HG03432 (cell line): ENCODE measurements at regions not wholly inside any gene's neighbourhood (a gene's known extent, or its start where the extent isn't known, plus 50 kb on each side); places are given as distances from the start of the nearest gene placed in this dataset.

ENCODE experiments used
- ATAC-seq: cut with Tn5 transposase; IDR thresholded peaks from one replicate; pipeline ENCODE4 v1.9.1; 2021; ENCODE audit warnings: mild to moderate bottlenecking, moderate library complexity; ENCODE audit not compliant: unreplicated experiment

DNA sequence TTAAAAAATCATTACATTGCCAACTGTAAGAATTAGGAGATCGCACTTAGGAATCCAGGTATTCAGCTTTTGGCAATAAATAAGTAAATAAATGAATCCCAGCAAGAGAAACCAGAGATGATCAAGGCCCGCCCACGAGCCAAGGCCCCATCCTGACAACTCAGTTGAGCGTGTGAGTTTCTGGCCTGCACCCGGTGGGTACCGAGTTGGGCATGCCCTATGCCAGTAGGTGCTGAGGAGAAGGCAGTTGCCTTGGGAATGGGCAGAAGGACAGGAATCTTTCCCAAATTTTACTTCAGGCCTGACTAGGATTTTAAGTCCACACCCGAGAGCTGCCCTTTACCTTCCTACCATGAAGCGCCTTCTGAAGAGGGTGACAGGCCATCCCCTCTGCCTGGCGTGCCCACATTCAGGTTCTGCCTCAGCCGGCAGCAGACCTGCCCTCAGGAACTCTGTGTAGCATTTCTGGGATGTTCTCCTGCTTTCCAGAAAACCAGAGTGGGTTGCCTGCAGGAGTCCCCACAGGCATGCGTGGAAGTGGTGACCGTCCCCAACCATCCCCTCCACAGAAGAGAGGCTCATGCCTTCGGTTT, 99.3 kb upstream of the ALDH1A3 start:
- no peak for ATAC-seq

DNA sequence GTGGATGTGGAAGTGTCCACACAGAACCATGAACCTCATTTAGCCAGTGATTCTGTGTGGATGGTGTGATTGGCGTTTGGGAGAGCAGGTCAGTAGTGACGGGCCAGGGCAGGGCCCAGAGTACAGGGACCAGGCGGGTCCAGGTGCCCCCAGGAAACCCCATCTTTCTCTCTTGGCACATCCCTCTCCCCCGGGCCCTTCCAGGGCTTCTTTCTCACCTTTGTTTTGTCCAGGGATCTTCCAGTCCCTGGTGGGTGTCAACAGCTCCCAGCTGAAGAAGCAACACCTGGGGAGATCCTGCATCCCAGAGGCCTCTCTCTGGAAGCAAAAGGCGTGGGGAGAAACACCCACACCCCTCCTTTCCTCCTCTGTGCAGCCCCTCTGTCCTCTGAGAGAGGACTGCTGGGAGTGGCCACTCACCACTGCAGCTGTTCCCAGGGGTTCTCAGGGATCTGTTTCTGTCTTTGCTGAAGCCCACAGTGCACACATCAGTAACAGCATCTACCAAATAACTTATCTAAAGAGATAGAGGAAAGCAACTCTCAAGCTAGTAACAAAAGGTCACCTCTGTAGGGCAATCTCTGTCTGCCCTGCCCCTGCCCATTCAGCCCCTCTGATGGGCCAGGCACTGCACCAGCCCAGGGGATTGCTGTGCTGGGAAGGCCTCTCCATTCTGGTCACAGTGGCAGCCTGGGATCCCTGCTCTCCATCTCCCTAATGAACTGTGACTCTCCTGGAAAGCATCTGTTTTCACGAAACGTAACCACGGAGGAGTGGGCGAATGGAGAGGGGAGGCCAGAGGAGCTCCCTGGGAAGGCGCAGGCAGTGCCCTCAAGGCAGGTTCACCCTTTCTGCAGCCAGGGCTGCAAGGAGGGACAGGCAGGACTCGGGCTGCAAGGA, 98.3 kb upstream of the ALDH1A3 start:
- ATAC-seq: no peak

DNA sequence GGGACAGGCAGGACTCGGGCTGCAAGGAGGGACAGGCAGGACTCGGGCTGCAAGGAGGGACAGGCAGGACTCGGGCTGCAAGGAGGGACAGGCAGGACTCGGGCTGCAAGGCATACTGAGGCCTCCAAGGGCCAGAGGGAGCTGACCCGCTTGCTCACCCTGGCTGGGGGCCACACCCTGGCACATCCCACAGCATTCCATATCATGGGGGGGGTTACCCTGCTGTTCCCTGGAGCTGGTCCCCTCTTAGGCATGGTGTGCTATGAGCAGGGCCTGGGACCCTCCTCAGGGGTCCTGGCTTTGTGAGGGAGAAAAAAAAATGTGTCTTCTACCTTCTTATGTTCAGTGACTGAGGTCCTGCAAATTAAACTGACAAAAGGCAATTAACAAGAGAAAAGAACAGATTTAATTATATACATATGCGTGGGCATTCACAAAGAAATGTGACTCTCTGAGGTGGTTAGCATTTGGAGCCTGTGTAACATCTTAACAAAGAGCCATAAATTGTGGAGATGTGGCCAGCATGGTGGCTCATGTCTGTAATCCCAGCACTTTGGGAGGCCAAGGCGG, 97.6 kb upstream of the ALDH1A3 start:
- no peak for ATAC-seq

DNA sequence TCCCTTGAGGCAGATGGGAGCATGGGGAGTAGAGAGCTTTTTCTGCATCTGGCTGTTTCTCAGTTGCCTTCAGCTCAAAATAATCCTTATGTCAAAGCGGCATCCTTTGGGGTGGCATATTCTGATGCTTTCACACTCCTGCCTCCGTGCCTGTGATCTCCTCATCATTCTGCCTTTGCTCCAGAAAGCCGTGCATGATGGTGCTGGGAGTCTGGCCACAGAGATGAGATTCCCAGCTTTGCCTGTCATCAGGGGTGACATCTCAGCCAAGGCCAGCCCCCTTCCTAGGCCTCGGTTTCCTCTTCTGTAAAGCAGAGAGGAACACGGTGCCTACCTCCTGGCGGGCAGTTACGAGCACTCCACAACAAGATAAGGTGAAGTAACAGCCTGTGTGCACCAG, 96.3 kb upstream of the ALDH1A3 start:
- ATAC-seq: no peak

DNA sequence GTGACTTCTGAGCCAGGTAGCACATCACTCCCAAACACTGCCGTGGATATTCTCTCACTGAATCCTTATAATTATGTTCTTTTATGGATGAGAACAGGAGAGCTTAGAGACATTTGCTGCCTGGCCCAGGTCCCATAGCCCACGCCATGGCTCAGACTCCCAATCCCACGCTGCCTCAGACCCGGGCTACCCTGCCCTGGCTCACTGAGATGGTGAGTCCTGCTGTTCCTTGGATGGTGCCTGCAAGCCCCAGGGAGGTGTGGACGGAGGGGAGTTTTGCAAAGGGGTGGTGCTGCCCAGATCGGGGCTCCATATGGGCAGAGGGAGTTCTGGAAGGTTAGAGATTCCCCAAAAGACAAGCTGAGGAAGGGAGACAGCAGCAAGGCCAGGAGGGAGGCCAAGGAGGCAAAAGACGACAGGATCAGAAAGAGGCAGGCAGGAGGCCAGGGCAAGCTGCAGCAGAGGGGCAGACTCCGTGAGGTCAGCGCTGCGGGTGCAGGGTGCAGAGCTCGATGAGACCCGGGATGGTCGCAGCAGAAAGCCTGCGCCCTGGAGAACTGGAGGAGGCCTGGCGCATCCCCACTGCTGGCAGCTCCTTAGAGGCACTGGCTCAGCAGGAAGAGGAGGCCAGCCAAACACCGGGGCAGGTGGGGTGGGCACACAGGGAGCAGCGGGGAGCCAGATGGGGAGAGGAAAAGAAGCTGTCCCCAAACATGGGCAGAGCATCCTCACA, 95.7 kb upstream of the ALDH1A3 start:
- no peak for ATAC-seq

DNA sequence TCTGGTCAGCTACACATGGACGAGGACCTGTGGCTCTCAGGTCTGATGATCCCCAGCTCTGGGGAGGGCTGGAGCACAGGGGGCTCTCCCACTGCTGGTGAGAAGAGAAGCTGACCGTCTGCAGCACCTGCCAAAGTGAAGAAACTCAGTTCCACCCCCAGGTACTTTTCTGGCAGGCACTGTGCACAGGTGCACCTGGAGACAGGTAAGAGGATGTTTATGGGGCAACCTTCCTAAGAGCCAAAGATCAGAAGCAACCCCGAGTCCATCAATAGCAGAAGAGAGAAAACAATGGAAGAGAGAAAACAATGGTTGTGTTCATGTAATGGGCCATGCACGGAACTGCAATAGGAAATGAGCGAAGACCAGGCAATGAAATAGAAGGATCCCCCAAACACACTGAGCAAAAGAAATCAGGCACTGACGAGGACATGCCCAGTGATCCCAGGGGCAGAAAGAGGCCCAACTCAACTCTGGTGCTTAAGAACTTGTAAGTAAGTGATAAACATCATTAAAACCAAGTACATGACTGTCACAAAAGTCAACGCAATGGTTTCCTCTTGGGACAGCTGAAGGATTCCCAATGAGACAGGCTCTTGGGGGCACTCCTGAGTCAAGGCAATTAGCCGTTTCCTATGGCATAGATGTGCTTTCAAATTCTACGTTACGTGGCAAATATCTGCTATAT, 95.0 kb upstream of the ALDH1A3 start:
- ATAC-seq: no peak

DNA sequence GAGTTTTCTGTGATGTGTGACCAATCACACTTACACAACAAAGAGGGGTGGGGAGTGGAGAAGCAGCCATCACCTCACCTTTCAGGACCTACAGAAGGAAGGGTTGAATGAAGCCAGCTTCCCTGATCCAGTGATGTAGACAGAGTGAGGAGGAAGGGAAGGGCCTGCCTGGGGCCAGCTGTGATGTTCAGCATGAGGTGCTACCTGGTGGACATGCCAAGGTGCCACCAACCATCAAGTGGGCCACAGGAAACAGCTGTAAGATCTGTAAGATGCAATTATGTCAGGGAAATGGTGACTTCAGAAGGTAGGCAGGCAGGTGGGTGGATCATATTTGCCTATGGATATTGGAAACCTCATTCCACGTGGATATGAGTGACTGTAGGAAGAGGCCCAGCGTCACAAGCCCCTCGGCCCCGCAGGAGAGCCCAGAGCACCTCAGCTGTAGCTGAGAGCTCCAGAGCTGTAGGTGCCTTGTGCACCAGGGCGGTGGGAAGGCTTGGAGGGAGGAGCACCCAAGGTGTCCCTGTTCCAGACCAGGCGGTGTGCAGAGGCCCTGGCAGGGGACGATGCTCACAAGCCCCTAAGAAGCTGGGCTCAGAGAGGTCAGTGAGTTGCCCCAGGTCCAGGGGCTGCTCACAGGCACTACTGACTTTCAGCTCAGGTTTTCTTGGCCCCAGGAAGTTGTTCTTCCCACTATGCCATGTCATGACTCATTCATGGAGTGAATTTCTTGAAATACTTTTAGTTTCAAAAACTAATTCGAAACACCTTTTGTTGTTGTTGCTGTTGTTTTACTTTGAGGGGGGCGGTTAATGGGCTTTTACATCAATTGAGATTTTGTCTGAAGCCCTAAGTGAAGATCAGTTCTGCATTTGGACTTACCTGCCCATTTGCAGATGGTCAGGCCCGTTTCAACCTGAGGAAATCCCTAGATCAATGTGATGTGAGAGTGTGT, 94.2 kb upstream of the ALDH1A3 start:
- no peak for ATAC-seq

DNA sequence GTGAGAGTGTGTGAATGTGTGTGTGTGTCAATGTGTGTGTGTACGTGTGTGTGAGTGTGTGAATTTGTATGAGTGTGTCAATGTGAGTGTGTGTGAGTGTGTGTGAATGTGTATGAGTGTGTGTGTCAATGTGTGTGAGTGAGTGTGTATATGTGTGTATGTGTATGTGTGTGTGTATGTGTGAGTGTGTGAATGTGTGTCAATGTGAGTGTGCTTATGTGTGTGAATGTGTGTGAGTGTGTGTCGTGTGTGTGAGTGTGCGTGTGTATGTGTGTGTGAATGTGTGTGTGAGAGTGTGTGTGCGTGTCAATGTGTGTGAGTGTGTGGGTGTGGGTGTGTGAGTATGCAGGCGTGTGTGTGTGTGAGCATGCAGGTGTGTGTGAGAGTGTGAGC, 93.5 kb upstream of the ALDH1A3 start:
- ATAC-seq: no peak

DNA sequence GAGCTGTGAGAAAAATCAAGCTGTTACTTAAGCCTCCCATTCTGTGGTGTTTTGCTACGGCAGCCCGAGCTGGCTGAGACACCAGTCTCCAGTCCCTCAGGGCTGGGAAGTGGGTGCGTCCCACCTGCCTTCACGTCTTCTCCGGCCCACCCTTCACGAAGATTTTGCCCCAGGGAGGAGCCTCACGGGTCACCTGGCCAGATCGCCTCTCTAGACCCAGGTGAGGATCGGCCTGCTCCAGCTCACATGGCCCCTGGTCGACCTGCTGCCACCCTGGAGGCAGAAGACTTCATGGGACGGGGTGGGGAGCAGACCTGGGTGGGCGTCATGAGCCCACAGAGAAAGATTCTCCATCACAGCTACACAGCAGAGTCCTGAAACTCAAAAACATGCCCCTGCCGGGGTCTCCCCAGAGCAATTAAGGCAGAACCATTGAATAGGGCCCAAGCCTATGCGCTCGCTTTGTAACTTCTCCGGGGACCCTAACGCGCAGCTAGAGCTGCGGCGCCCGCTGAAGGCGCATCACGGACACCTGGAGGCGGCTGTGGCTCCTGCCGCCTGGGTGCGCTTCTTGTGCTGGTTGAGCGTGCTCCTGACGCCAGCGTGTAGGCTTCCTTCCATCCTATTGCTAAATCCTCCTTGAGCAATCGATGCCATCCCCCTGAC, 92.6 kb upstream of the ALDH1A3 start:
- no peak for ATAC-seq

DNA sequence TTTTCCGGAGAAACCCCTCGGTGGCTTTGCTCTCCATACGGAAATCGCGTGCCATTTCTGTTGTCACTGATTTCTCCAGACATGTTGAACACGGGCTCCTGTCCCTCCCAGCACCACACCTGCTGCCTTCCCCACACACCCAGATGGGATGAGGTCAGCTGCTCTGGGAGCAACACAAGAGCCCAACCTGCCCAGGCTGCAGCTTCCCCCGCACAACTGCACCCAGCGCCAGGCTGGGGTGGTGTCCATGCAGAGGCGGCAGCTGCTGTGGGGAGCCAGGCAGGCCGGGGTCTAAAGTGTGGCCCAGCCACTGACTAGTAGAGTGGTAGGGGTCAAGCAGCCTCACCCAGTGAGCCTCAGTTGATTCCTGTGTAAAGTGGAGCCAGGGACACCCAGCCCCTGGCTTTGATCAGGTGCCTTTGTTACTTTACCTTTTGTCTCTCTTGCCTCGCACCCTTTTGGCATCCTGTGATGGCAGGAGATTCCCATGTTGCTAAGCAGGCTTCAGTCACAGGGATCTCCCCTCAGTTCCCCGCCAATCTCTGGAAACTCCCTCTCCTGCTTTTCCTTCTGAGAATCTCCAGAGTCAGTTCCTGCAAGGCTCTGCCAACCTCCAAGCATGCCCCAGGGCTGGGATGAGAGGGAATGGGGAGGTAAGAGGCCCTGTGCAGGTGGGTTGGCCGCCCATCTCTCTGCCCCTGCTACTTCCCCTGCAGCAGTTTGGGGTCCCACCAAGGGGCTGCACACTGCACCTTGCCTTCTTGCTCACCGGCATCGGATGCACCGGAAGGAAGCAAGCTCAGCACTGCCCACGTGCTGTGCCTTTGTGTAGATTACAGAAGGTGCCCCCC, 91.8 kb upstream of the ALDH1A3 start:
- ATAC-seq: no peak

DNA sequence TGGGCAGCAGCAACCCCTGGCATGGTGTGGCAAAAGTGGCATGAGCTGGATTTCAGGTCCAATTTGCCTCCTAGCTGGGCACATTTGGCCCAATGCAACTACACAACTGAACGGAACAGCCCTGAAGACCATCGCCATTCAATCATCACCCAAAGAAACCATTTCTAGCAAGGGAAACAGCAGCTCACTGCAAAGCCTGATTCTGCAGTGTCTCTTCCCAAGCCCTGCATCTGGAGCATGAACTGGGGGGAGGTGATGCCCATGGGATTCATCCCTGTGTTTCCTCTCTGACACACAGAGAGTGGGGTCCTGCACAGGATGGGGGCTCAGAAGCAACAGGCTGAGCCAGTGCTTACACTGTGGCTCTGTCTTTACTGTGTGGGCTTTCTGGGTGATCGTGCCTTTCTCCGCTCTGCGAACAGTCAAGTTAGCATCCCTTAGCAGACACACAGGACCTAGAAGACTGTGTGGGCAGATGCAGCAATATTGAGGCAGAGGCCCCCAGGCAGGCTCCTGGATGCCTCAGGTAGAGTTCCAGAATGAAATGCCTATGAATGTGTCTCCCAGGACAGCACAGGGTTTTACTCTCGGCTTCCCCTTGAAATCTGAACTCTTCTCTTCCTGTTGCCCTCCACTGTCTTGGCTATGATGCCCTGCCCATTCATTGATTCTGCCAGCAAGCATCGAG, 91.1 kb upstream of the ALDH1A3 start:
- ATAC-seq: no peak

DNA sequence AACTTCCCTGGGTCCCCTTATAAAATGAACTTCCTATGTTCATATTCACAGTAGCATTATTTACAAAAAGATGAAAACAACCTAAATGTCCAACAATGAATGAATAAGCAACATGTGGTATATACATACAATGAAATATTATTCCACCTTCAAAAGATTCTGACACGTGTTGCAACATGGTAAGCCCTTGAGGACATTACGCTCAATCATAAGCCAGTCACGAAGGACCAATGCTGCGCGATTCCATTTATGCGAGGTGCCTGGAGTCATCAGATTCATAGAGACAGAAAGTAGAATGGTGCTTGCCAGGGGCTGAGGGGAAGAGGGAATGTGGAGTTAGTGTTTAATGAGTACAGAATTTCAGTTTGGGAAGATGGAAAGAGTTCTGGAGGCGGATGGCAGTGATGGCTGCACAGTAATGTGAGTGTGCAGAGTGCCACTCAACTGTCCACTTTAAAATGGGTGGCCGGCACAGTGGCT, 88.8 kb upstream of the ALDH1A3 start:
- no peak for ATAC-seq

DNA sequence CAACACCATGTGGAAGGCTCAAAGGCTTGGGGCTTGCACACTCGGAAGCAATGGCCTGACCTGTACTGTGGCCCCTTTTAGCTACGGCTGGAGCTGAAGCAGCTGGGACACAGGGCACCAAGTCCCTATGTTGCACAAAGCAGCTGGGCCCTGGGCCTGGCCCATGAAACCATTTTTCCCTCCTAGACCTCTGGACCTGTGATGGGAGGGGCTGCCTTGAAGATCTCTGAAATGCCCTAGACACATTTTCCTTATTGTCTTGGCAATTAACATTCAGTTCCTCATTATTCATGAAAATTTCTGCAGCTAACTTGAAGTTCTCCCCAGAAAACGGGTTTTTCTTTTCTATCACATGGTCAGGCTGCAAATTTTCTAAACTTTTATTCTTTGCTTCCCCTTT, 85.6 kb upstream of the ALDH1A3 start:
- no peak for ATAC-seq

DNA sequence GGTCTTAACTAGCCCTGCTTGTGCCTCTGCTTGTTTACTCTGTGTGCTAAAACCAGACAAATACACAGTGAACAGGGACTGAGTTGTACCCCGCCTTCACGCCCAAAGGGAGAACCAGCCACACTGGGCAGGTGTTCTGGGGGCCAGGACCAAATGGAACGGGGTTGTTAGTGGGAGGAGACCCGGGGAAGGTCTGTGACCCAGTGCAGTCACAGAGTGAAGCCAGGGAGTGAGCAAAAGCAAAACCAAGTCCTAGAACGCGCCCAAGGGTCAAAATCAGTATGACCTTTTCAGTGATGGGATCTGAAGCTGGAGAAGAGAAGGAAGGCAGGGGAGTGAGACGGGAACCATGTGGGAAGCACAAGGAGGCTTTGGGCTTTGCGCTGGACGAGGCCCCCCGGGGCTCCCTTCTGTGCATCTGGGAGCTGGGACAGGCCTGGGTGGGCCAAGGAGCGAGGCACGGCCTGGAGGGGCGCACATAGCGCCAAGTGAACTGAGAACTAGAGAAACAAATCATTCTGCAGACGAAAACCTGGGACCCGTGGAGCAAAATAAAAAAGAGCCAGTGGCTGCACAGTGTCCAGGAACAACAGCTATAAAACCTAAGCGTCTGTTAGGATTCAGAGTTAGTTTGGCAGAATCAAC, 78.3 kb upstream of the ALDH1A3 start:
- ATAC-seq: no peak

DNA sequence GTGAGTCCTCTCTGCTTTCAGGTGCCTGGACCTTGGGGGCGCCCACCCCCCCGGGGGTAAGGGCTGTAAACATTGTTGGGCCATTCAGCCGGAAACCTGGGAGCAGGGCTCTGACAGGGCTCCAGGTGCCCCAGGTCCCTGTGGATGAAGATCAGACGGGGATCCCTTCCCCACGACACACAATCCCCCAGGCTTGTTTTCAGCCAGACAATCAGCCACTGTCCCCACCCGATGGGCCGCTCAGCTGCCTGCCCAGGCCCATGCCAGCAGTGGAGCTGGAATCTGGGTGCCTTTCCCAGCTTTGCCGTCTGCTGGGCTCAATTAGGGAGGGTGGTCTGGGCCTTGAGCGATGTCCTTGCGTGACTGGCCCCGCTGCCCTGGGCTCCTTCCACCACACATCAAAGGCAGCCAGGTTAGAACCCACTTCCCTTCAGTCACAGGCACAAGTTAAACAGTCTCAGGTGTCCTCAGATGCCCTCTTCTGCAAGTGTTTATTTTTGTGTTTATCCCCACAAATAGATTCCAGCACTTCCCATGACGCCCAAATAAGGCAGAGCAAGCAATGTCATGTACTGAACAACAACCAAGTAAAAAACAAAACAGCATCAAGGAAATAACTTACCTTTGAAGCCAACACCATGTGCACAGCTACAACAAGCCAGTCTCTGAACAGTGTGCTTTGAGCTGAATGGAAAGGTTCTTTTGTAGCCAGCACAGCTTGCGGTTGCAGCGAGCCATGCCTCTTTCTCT, 77.0 kb upstream of the ALDH1A3 start:
- ATAC-seq: no peak

DNA sequence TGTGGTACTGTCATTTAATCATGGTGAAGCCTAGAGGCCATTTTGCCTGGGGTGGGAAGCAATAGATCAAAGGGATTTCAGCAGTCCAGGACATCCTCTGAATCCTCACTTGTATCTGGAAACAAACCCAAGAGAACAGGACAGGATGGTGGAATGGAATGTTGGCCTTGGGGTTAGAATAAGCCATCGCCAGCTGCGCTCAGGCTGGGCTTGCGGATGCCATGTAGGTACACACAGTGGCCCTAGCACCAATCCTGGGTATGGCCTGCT, 76.5 kb upstream of the ALDH1A3 start:
- ATAC-seq: no peak

DNA sequence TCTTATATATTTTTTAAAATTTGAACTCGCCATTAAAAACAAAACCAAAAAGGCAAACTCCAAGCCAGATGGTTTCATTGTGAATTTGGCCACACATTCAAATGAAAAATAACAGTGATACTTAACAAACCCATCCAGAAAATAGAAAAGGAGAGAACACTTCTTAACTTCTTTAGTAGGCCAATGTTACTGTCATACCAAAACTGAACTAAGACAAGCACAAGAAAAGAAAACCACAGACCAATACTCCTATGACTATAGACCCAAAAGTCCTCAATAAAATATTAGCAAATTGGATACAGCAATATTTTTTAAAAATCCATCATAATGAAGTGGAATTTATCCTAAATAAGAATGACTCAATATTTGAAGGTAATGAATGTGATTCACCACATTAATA, 73.5 kb upstream of the ALDH1A3 start:
- no peak for ATAC-seq
